A549 (cell line): ENCODE measurements at regions not wholly inside any gene's neighbourhood (a gene's known extent, or its start where the extent isn't known, plus 50 kb on each side); places are given as distances from the start of the nearest gene placed in this dataset.

Experiments
- ATAC-seq, 2 experiments: fragments of 200-7000 bp in 1 of 2; fragments of >200 bp in 1 of 2; cut with Nextera tagmentation in 1 of 2; cut with Tn5 transposase in 1 of 2; 3 replicates each; pipeline versions ENCODE4 v1.8.0 to v1.9.1; 2018 to 2020; ENCODE audit warnings: mild to moderate bottlenecking in 1 of 2, moderate library complexity in 1 of 2
- CTCF ChIA-PET: fragments of 300-600 bp; sonication (Branson Sonifier 250); formaldehyde crosslinking; extraction: SDS; loops from one replicate; lab custom pipeline; 2021; ENCODE audit warnings: antibody characterized with exemption, inconsistent platforms; lab: Yijun Ruan, JAX
- POLR2A ChIA-PET: fragments of 350-600 bp; formaldehyde crosslinking; extraction: SDS; loops from one replicate; lab custom pipeline; 2021; ENCODE audit warnings: antibody characterized with exemption, inconsistent platforms; lab: Yijun Ruan, JAX
- DNase-seq, 2 experiments: peaks; one replicate each; pipeline versions ENCODE4 v3.0.0 to v3.0.0-alpha.2; 2011 to 2016; ENCODE audit warnings: low read depth in 1 of 2, low spot score in 1 of 2
- FAIRE-seq: peaks from 2 replicates; lab custom pipeline; 2011; peaks lifted over from hg19 to GRCh38; lab: Jason Lieb, UNC
- H3K27ac ChIP-seq, 2 experiments: fragments of >200 bp; sonication (Bioruptor Twin); formaldehyde crosslinking; 3 replicates each; pipeline ENCODE4 v1.5.1; 2016 to 2017
- H3K4me1 ChIP-seq: fragments of >200 bp; sonication (Bioruptor Twin); formaldehyde crosslinking; 3 replicates; pipeline ENCODE4 v1.6.1; 2016
- H3K4me2 ChIP-seq: fragments of >200 bp; sonication (Bioruptor Twin); formaldehyde crosslinking; 3 replicates; pipeline ENCODE4 v1.6.1; 2016
- H3K4me3 ChIP-seq: fragments of >200 bp; sonication (Bioruptor Twin); formaldehyde crosslinking; 3 replicates; pipeline ENCODE4 v1.5.1; 2016
- H3K9me3 ChIP-seq: fragments of >200 bp; sonication (Bioruptor Twin); formaldehyde crosslinking; 3 replicates; pipeline ENCODE4 v1.6.1; 2016
- ATOH8 ChIP-seq: fragments of 250-450 bp; sonication (Bioruptor Pico); IDR thresholded peaks from 2 replicates; pipeline ENCODE4 v1.5.0; 2020; ENCODE audit warnings: low read depth, mild to moderate bottlenecking, moderate library complexity
- CBX2 ChIP-seq: fragments of 200-600 bp; sonication (generic); IDR thresholded peaks from 2 replicates; pipeline ENCODE4 v1.6.1; 2016; ENCODE audit warnings: low read depth, mild to moderate bottlenecking, borderline replicate concordance
- CHD2 ChIP-seq: fragments of 150-350 bp; IDR thresholded peaks from 2 replicates; pipeline ENCODE4 v1.6.1; 2014; ENCODE audit warnings: low read length; ENCODE audit not compliant: partially characterized antibody
- FOSB ChIP-seq: fragments of 250-450 bp; sonication (Bioruptor Pico); IDR thresholded peaks from 2 replicates; pipeline ENCODE4 v1.5.0; 2020; ENCODE audit warnings: mild to moderate bottlenecking, moderate library complexity
- HEYL ChIP-seq: fragments of 250-450 bp; sonication (Bioruptor Pico); IDR thresholded peaks from 2 replicates; pipeline ENCODE4 v1.8.0; 2021; ENCODE audit warnings: mild to moderate bottlenecking, moderate library complexity
- HOXB13 ChIP-seq: fragments of 250-450 bp; sonication (Bioruptor Pico); IDR thresholded peaks from 2 replicates; pipeline ENCODE4 v1.5.0; 2020; ENCODE audit warnings: low read depth, mild to moderate bottlenecking, moderate library complexity
- HOXB5 ChIP-seq: fragments of 250-450 bp; sonication (Bioruptor Pico); IDR thresholded peaks from 2 replicates; pipeline ENCODE4 v1.5.0; 2020; ENCODE audit warnings: mild to moderate bottlenecking, moderate library complexity
- KDM1A ChIP-seq: fragments of 200-600 bp; sonication (generic); IDR thresholded peaks from 2 replicates; pipeline ENCODE4 v1.6.1; 2016; ENCODE audit warnings: low read depth, mild to moderate bottlenecking
- MAFK ChIP-seq: fragments of 450-650 bp; IDR thresholded peaks from 2 replicates; pipeline ENCODE4 v1.6.1; 2014; ENCODE audit not compliant: partially characterized antibody
- MAZ ChIP-seq: fragments of 150-350 bp; IDR thresholded peaks from 2 replicates; pipeline ENCODE4 v1.6.1; 2014; ENCODE audit warnings: antibody characterized with exemption, low read depth, low read length, borderline replicate concordance
- NPAS2 ChIP-seq: fragments of 250-450 bp; sonication (Bioruptor Pico); IDR thresholded peaks from 2 replicates; pipeline ENCODE4 v1.8.0; 2022; ENCODE audit warnings: mild to moderate bottlenecking, moderate library complexity, borderline replicate concordance
- PBX3 ChIP-seq: IDR thresholded peaks from 2 replicates; pipeline ENCODE4 v1.6.1; 2012
- POLR2A ChIP-seq: IDR thresholded peaks from 2 replicates; pipeline ENCODE4 v1.6.1; 2012; ENCODE audit warnings: mild to moderate bottlenecking, low read length
- POLR2AphosphoS2 ChIP-seq: conservative IDR thresholded peaks from 2 replicates; pipeline ENCODE4 v1.6.1; 2012; ENCODE audit warnings: low read length, improper control_type of control experiment, inconsistent platforms
- RARB ChIP-seq: fragments of 250-450 bp; sonication (Bioruptor Pico); IDR thresholded peaks from 2 replicates; pipeline ENCODE4 v1.8.0; 2021; ENCODE audit warnings: mild to moderate bottlenecking, moderate library complexity
- RCOR1 ChIP-seq: fragments of 150-350 bp; IDR thresholded peaks from 2 replicates; pipeline ENCODE4 v1.6.1; 2014; ENCODE audit warnings: antibody characterized with exemption, low read length, low read depth
- REST ChIP-seq: fragments of 200-600 bp; sonication (generic); IDR thresholded peaks from 2 replicates; pipeline ENCODE4 v1.6.1; 2016; ENCODE audit warnings: antibody characterized with exemption, mild to moderate bottlenecking, moderate library complexity
- SMC3 ChIP-seq: fragments of >200 bp; sonication (Bioruptor Twin); formaldehyde crosslinking; IDR thresholded peaks from 3 replicates; pipeline ENCODE4 v1.6.1; 2018; ENCODE audit warnings: inconsistent platforms
- TP53 ChIP-seq: fragments of 250-450 bp; sonication (Bioruptor Pico); IDR thresholded peaks from 2 replicates; pipeline ENCODE4 v1.5.0; 2021; ENCODE audit warnings: mild to moderate bottlenecking, moderate library complexity
- ZFP36 ChIP-seq: fragments of 450-650 bp; IDR thresholded peaks from 2 replicates; pipeline ENCODE4 v1.6.1; 2014; ENCODE audit warnings: borderline replicate concordance; ENCODE audit not compliant: partially characterized antibody
- WGBS: methylation state at CpG from one replicate; pipeline ENCODE4 v1.1.6; 2017; ENCODE audit errors: missing lambda C conversion rate; 5-methylcytosine and 5-hydroxymethylcytosine counted together

- TF ChIP-seq CHD2 = no peak
- TF ChIP-seq HEYL (CRISPR knock-in tag) = no peak
Observed at GRCh38 chr12:98238515-98239130, 276.8 kb upstream of the TMPO start (continued).

- H3K27ac ChIP-seq = no peak overlapping the region
- DNase-seq = no peak
- 18% methylated on average over 1 of the region's 1 CpG for WGBS
- no peak for FAIRE-seq
- no peak overlapping the region for H3K4me2 ChIP-seq
- ChIA-PET CTCF (interaction anchor here (0.6 kb wide), 2 partner anchors 11 to 557 kb away, joined by 3 read pairs; no protein-coding TSS in a partner anchor), POLR2A (no interaction called here)
- ATAC-seq = no peak
- no peaks in the 10 kb centered on the region for H3K9me3 ChIP-seq
- H3K4me3 ChIP-seq = no peak overlapping the region
- H3K4me1 ChIP-seq = no peaks in the 10 kb centered on the region
- no peak for TF ChIP-seq KDM1A
- no peak for TF ChIP-seq RCOR1
- TF ChIP-seq NPAS2 = no peak
- TF ChIP-seq REST = no peak
- no peak for TF ChIP-seq ZFP36
- no peak for TF ChIP-seq TP53
- peak; percentile 85 for TF ChIP-seq MAFK
- no peak for TF ChIP-seq HOXB5
Observed at GRCh38 chr12:98243190-98243589, 272.2 kb upstream of the TMPO start.

GRCh38 chr12:98244136-98244535 lies 271.3 kb upstream of the TMPO start:
- FAIRE-seq = no peak
- WGBS = 10% methylated on average over 2 of the region's 2 CpGs
- DNase-seq = no peak
- Histone ChIP-seq H3K9me3 (no peaks in the 10 kb centered on the region), H3K27ac (no peak overlapping the region), H3K4me3 (no peak overlapping the region), H3K4me2 (no peak overlapping the region), H3K4me1 (no peaks in the 10 kb centered on the region)
- ATAC-seq = no peak
- CTCF ChIA-PET = no interaction called here
- TF ChIP-seq ATOH8 (CRISPR knock-in tag) (no peak), POLR2AphosphoS2 (no peak), RARB (CRISPR knock-in tag) (no peak)
- POLR2A ChIA-PET = no interaction called here

- FAIRE-seq (no peak), ATAC-seq (no peak), DNase-seq (no peak)
- no peaks in the 10 kb centered on the region for H3K9me3 ChIP-seq
- H3K4me2 ChIP-seq = no peak overlapping the region
- ChIA-PET CTCF (interaction anchor here (1.1 kb wide), 1 partner anchor 10 kb away, joined by 3 read pairs; no protein-coding TSS in a partner anchor), POLR2A (no interaction called here)
- TF ChIP-seq SMC3 (no peak), FOSB (CRISPR knock-in tag) (no peak), MAZ (no peak), CBX2 (no peak), HOXB5 (no peak), HOXB13 (no peak), RCOR1 (no peak), PBX3 (no peak), POLR2A (no peak)
- H3K4me1 ChIP-seq = no peaks in the 10 kb centered on the region
- H3K27ac ChIP-seq = no peak overlapping the region
- 20% methylated on average over 7 of the region's 7 CpGs for WGBS
- H3K4me3 ChIP-seq = no peak overlapping the region
Observed at GRCh38 chr12:98253207-98254037, 262.0 kb upstream of the TMPO start.
